IPS-NIHi7 (cell line): ENCODE measurements at regions not wholly inside any gene's neighbourhood (a gene's known extent, or its start where the extent isn't known, plus 50 kb on each side); places are given as distances from the start of the nearest gene placed in this dataset.

ENCODE experiments used
- DNase-seq: peaks from one replicate; pipeline ENCODE4 v3.0.0; 2012; ENCODE audit warnings: mixed read lengths; ENCODE audit errors: extremely low spot score

GRCh38 chr7:41536122-41536872 is 166.6 kb downstream of the INHBA start:
- no peak for DNase-seq

GRCh38 chr7:41529831-41530230 is 173.1 kb downstream of the INHBA start:
- DNase-seq = no peak

- DNase-seq = no peak
Measured at GRCh38 chr7:41524876-41525275, 178.0 kb downstream of the INHBA start.

- DNase-seq = no peak
Measured at GRCh38 chr7:41520445-41520844, 182.4 kb downstream of the INHBA start.

- no peak for DNase-seq
Measured at GRCh38 chr7:41517771-41518170, 185.1 kb downstream of the INHBA start.

GRCh38 chr7:41508755-41509154 is 194.1 kb downstream of the INHBA start:
- DNase-seq = no peak

- no peak for DNase-seq
Measured at GRCh38 chr7:41507686-41508268, 195.1 kb downstream of the INHBA start.

GRCh38 chr7:41504214-41504980 is 198.5 kb downstream of the INHBA start:
- no peak for DNase-seq

- no peak for DNase-seq
Measured at GRCh38 chr7:41503438-41503837, 199.5 kb downstream of the INHBA start.

- no peak for DNase-seq
Measured at GRCh38 chr7:41501466-41501865, 201.4 kb downstream of the INHBA start.

GRCh38 chr7:41501006-41501405 is 201.9 kb downstream of the INHBA start:
- DNase-seq = no peak

GRCh38 chr7:41492603-41493002 is 210.3 kb downstream of the INHBA start:
- no peak for DNase-seq

GRCh38 chr7:41491883-41492471 is 210.9 kb downstream of the INHBA start:
- DNase-seq = no peak

- no peak for DNase-seq
Measured at GRCh38 chr7:41491308-41491707, 211.6 kb downstream of the INHBA start.

- DNase-seq = no peak
Measured at GRCh38 chr7:41489885-41490284, 213.0 kb downstream of the INHBA start.

- DNase-seq = no peak
Measured at GRCh38 chr7:41487229-41487940, 215.5 kb downstream of the INHBA start.

- no peak for DNase-seq
Measured at GRCh38 chr7:41481353-41481752, 221.5 kb downstream of the INHBA start.

GRCh38 chr7:41478187-41478586 is 224.7 kb downstream of the INHBA start:
- no peak for DNase-seq

- no peak for DNase-seq
Measured at GRCh38 chr7:41476460-41476803, 226.5 kb downstream of the INHBA start.

GRCh38 chr7:41475801-41476459 is 227.0 kb downstream of the INHBA start:
- no peak for DNase-seq

GRCh38 chr7:41472427-41473125 is 230.3 kb downstream of the INHBA start:
- no peak for DNase-seq
